ENCODE measurements at regions not wholly inside any gene's neighbourhood (a gene's known extent, or its start where the extent isn't known, plus 50 kb on each side); places are given as distances from the start of the nearest gene placed in this dataset.

DNA sequence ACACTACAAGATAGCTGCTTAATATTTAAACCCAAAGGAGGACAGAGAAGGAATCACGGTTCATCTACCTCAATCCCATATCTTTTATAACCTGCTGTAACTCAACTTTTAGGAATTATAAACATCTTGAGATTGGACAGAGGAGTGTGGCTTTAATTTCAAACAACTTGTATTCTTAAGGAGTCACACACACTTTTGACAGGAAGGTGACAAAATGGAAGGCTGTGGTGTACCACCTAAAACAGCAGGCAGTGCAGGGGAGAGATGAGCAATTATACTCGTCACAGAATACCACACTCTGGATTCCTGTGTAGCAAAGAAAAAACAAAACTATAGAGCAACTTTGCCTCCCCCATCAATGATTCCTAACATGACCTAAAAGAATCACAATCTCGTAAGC lies 194.8 kb downstream of the ZEB2 start:
- TF ChIP-seq, protein P1, sequence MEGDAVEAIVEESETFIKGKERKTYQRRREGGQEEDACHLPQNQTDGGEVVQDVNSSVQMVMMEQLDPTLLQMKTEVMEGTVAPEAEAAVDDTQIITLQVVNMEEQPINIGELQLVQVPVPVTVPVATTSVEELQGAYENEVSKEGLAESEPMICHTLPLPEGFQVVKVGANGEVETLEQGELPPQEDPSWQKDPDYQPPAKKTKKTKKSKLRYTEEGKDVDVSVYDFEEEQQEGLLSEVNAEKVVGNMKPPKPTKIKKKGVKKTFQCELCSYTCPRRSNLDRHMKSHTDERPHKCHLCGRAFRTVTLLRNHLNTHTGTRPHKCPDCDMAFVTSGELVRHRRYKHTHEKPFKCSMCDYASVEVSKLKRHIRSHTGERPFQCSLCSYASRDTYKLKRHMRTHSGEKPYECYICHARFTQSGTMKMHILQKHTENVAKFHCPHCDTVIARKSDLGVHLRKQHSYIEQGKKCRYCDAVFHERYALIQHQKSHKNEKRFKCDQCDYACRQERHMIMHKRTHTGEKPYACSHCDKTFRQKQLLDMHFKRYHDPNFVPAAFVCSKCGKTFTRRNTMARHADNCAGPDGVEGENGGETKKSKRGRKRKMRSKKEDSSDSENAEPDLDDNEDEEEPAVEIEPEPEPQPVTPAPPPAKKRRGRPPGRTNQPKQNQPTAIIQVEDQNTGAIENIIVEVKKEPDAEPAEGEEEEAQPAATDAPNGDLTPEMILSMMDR (IDR thresholded peaks at IDR 0.05) = no peak
- no peak for TF ChIP-seq POLR2A (IDR thresholded peaks at IDR 0.05)
